IMR-90 (cell line): ENCODE measurements at regions not wholly inside any gene's neighbourhood (a gene's known extent, or its start where the extent isn't known, plus 50 kb on each side); places are given as distances from the start of the nearest gene placed in this dataset.

Source experiments
- ATAC-seq: fragments of 200-7000 bp; cut with Tn5 transposase; 2 replicates; pipeline ENCODE4 v1.9.1; 2020; ENCODE audit warnings: low read depth, mild to moderate bottlenecking, moderate library complexity
- BruUV-seq: library from RNA; stranded (reverse); fragments of 400-500 nt; replicated peaks from 2 replicates; lab custom pipeline; 2021; lab: Mats Ljungman, UMichigan
- CTCF ChIA-PET: fragments of 300-600 bp; formaldehyde crosslinking; extraction: SDS; loops from one replicate; lab custom pipeline; 2021; ENCODE audit warnings: antibody characterized with exemption; lab: Yijun Ruan, JAX
- POLR2A ChIA-PET: fragments of 300-600 bp; sonication (Branson Sonifier 250); formaldehyde crosslinking; loops from one replicate; lab custom pipeline; 2022; ENCODE audit warnings: antibody characterized with exemption; ENCODE audit not compliant: unreplicated experiment; lab: Charles Lee
- DNase-seq: peaks from one replicate; pipeline ENCODE4 v3.0.0; 2013
- H2AFZ ChIP-seq: replicated peaks from 2 replicates; pipeline ENCODE3; 2013; ENCODE audit warnings: low read length, mild to moderate bottlenecking; ENCODE audit not compliant: poor library complexity
- H2AK5ac ChIP-seq: 2 replicates; pipeline ENCODE4 v1.6.1; 2013; ENCODE audit warnings: low read depth, low read length, inconsistent platforms
- H2AK9ac ChIP-seq: replicated peaks from 2 replicates; pipeline ENCODE3; 2013; ENCODE audit warnings: mild to moderate bottlenecking, low read depth, low read length, moderate library complexity; ENCODE audit not compliant: poor library complexity
- H2BK120ac ChIP-seq: 2 replicates; pipeline ENCODE4 v1.6.1; 2013; ENCODE audit warnings: low read depth, low read length, inconsistent platforms
- H2BK15ac ChIP-seq: 3 replicates; pipeline ENCODE4 v1.6.1; 2013; ENCODE audit warnings: low read depth, low read length, inconsistent platforms
- H2BK20ac ChIP-seq: 2 replicates; pipeline ENCODE4 v1.6.1; 2013; ENCODE audit warnings: low read depth, mild to moderate bottlenecking, inconsistent platforms, low read length, moderate library complexity
- H2BK5ac ChIP-seq: 2 replicates; pipeline ENCODE4 v1.6.1; 2013; ENCODE audit warnings: mild to moderate bottlenecking, low read depth, low read length, inconsistent platforms; ENCODE audit not compliant: poor library complexity, severe bottlenecking
- H3K14ac ChIP-seq: replicated peaks from 2 replicates; pipeline ENCODE4 v1.6.1; 2013; ENCODE audit warnings: low read depth, low read length, inconsistent platforms
- H3K18ac ChIP-seq: 2 replicates; pipeline ENCODE4 v1.6.1; 2013; ENCODE audit warnings: low read depth, low read length, control low read depth
- H3K23ac ChIP-seq: 2 replicates; pipeline ENCODE4 v1.6.1; 2013; ENCODE audit warnings: low read depth, low read length, inconsistent platforms
- H3K27ac ChIP-seq: 2 replicates; pipeline ENCODE4 v1.5.1; 2013; ENCODE audit warnings: mild to moderate bottlenecking, control low read depth, low read length; ENCODE audit not compliant: insufficient read depth
- H3K27me3 ChIP-seq: 2 replicates; pipeline ENCODE4 v1.6.1; 2013; ENCODE audit warnings: low read length; ENCODE audit not compliant: control insufficient read depth, insufficient read depth
- H3K36me3 ChIP-seq: 2 replicates; pipeline ENCODE4 v1.6.1; 2013; ENCODE audit warnings: low read length, mixed read lengths; ENCODE audit not compliant: control insufficient read depth, insufficient read depth
- H3K4ac ChIP-seq: 2 replicates; pipeline ENCODE4 v1.6.1; 2013; ENCODE audit warnings: low read depth, low read length, inconsistent platforms
- H3K4me1 ChIP-seq: 2 replicates; pipeline ENCODE4 v1.6.1; 2013; ENCODE audit warnings: low read length, mixed read lengths; ENCODE audit not compliant: control insufficient read depth, insufficient read depth
- H3K4me2 ChIP-seq: 2 replicates; pipeline ENCODE4 v1.6.1; 2013; ENCODE audit warnings: low read depth, mild to moderate bottlenecking, control low read depth, low read length, moderate library complexity
- H3K4me3 ChIP-seq: 2 replicates; pipeline ENCODE4 v1.5.1; 2013; ENCODE audit warnings: low read depth, mild to moderate bottlenecking, control low read depth, low read length, moderate library complexity; ENCODE audit not compliant: insufficient read depth
- H3K56ac ChIP-seq: 2 replicates; pipeline ENCODE4 v1.6.1; 2013; ENCODE audit warnings: low read length, inconsistent platforms; ENCODE audit not compliant: insufficient read depth; ENCODE audit errors: extremely low read depth
- H3K79me1 ChIP-seq, 2 experiments: 2 replicates each; pipeline ENCODE4 v1.6.1; 2013; ENCODE audit warnings: low read length in 2 of 2, inconsistent platforms in 1 of 2, low read depth in 1 of 2
- H3K9ac ChIP-seq: 2 replicates; pipeline ENCODE4 v1.6.1; 2013; ENCODE audit warnings: low read depth, low read length, control low read depth
- H3K9me1 ChIP-seq: 2 replicates; pipeline ENCODE4 v1.6.1; 2013; ENCODE audit warnings: low read length, inconsistent platforms; ENCODE audit not compliant: insufficient read depth
- H3K9me3 ChIP-seq: 2 replicates; pipeline ENCODE4 v1.6.1; 2013; ENCODE audit warnings: low read length; ENCODE audit not compliant: control insufficient read depth, insufficient read depth
- H4K20me1 ChIP-seq: 2 replicates; pipeline ENCODE4 v1.6.1; 2013; ENCODE audit warnings: low read length, inconsistent platforms; ENCODE audit not compliant: insufficient read depth
- H4K5ac ChIP-seq: 2 replicates; pipeline ENCODE4 v1.6.1; 2013; ENCODE audit warnings: mild to moderate bottlenecking, low read depth, low read length, control low read depth
- H4K8ac ChIP-seq, 2 experiments: 2 replicates each; pipeline ENCODE4 v1.6.1; 2013; ENCODE audit warnings: low read depth in 2 of 2, low read length in 2 of 2, control low read depth in 1 of 2, inconsistent platforms in 1 of 2
- H4K91ac ChIP-seq: 2 replicates; pipeline ENCODE4 v1.6.1; 2013; ENCODE audit warnings: low read depth, low read length, inconsistent platforms; ENCODE audit not compliant: insufficient read depth
- BHLHE40 ChIP-seq: fragments of 150-350 bp; IDR thresholded peaks from 2 replicates; pipeline ENCODE4 v1.6.1; 2016; ENCODE audit warnings: mild to moderate bottlenecking, low read depth, low read length
- CEBPB ChIP-seq: IDR thresholded peaks from 2 replicates; pipeline ENCODE4 v1.6.1; 2012; ENCODE audit warnings: low read depth, low read length, improper control_type of control experiment
- ELK1 ChIP-seq: fragments of 150-350 bp; IDR thresholded peaks from 2 replicates; pipeline ENCODE4 v1.6.1; 2016; ENCODE audit warnings: low read depth, mild to moderate bottlenecking, low read length, moderate library complexity, borderline replicate concordance
- FOS ChIP-seq: fragments of 150-350 bp; IDR thresholded peaks from 2 replicates; pipeline ENCODE4 v1.6.1; 2016; ENCODE audit warnings: low read depth, low read length
- MAFK ChIP-seq: IDR thresholded peaks from 2 replicates; pipeline ENCODE4 v1.6.1; 2012; ENCODE audit warnings: low read depth, low read length, improper control_type of control experiment
- MAZ ChIP-seq: IDR thresholded peaks from 2 replicates; pipeline ENCODE4 v1.6.1; 2012; ENCODE audit warnings: low read depth, mild to moderate bottlenecking, low read length, improper control_type of control experiment, moderate library complexity, borderline replicate concordance
- MXI1 ChIP-seq: IDR thresholded peaks from 2 replicates; pipeline ENCODE4 v1.6.1; 2012; ENCODE audit warnings: low read depth, mild to moderate bottlenecking, low read length, moderate library complexity, borderline replicate concordance
- NFE2L2 ChIP-seq: fragments of 150-350 bp; IDR thresholded peaks from 2 replicates; pipeline ENCODE4 v1.6.1; 2016; ENCODE audit warnings: low read depth, mild to moderate bottlenecking, low read length
- POLR2A ChIP-seq: IDR thresholded peaks from 2 replicates; pipeline ENCODE4 v1.6.1; 2012; ENCODE audit warnings: mild to moderate bottlenecking, low read depth, low read length
- RAD21 ChIP-seq: IDR thresholded peaks from 2 replicates; pipeline ENCODE4 v1.6.1; 2012; ENCODE audit warnings: low read length, improper control_type of control experiment
- RCOR1 ChIP-seq: IDR thresholded peaks from 2 replicates; pipeline ENCODE4 v1.6.1; 2012; ENCODE audit warnings: mild to moderate bottlenecking, low read length, improper control_type of control experiment; ENCODE audit not compliant: insufficient replicate concordance
- RFX5 ChIP-seq: IDR thresholded peaks from 2 replicates; pipeline ENCODE4 v1.8.0; 2012; ENCODE audit warnings: low read depth, mild to moderate bottlenecking, low read length, moderate library complexity
- USF2 ChIP-seq: fragments of 150-350 bp; IDR thresholded peaks from 2 replicates; pipeline ENCODE4 v1.6.1; 2017; ENCODE audit warnings: mild to moderate bottlenecking, antibody characterized with exemption, low read length, low read depth
- WGBS, 2 experiments: methylation state at CpG; one replicate each; pipeline versions ENCODE4 v1.1.5 to v1.1.7; 2013; ENCODE audit warnings: missing lambda C conversion rate in 2 of 2; ENCODE audit not compliant: insufficient read length in 1 of 2; ENCODE audit errors: extremely low coverage in 2 of 2; 5-methylcytosine and 5-hydroxymethylcytosine counted together
- dilution Hi-C: fragments of 300-500 bp; cut with HindIII; formaldehyde crosslinking; loops from one replicate; pipeline ENCODE4 v1.14.3; 2018; ENCODE audit warnings: low sequenced_read_pairs; ENCODE audit not compliant: unreplicated experiment
- in situ Hi-C: fragments of 300-500 bp; cut with MboI; formaldehyde crosslinking; loops from 3 replicates; pipeline ENCODE4 v1.14.3; 2019; ENCODE audit warnings: low sequenced_read_pairs, inconsistent platforms, mixed read lengths
- intact Hi-C: fragments of 100-400 bp; cut with micrococcal nuclease; formaldehyde crosslinking; loops from 2 replicates; pipeline ENCODE4 v1.10.0; 2022
- TF ChIP-seq, protein P1 (sequence below): conservative IDR thresholded peaks from 2 replicates; pipeline ENCODE4 v1.5.1; 2012; ENCODE audit warnings: mild to moderate bottlenecking, low read depth, low read length, improper control_type of control experiment

GRCh38 chr14:34204774-34205173 is 253.9 kb upstream of the EGLN3 start:
- Histone ChIP-seq H4K91ac (no peak overlapping the region), H3K9me1 (no peaks in the 10 kb centered on the region), H3K56ac (no peak overlapping the region), H2BK20ac (no peak overlapping the region), H2AK5ac (no peak overlapping the region), H3K4me2 (no peak overlapping the region), H2BK5ac (no peak overlapping the region), H4K8ac (no peak overlapping the region), H4K5ac (no peak overlapping the region), H3K79me1 (no peaks in the 10 kb centered on the region), H2AFZ (no peak overlapping the region), H3K27ac (no peak overlapping the region), H3K36me3 (no peaks in the 10 kb centered on the region), H4K20me1 (no peaks in the 10 kb centered on the region), H2BK15ac (no peak overlapping the region), H3K9ac (no peak overlapping the region), H3K18ac (no peak overlapping the region), H2AK9ac (no peak overlapping the region), H3K14ac (no peak overlapping the region), H3K4me3 (no peak overlapping the region), H3K4ac (no peak overlapping the region), H2BK120ac (no peak overlapping the region), H3K9me3 (no peaks in the 10 kb centered on the region), H3K4me1 (no peaks in the 10 kb centered on the region), H3K23ac (no peak overlapping the region), H3K27me3 (no peaks in the 10 kb centered on the region)
- TF ChIP-seq, protein P1, sequence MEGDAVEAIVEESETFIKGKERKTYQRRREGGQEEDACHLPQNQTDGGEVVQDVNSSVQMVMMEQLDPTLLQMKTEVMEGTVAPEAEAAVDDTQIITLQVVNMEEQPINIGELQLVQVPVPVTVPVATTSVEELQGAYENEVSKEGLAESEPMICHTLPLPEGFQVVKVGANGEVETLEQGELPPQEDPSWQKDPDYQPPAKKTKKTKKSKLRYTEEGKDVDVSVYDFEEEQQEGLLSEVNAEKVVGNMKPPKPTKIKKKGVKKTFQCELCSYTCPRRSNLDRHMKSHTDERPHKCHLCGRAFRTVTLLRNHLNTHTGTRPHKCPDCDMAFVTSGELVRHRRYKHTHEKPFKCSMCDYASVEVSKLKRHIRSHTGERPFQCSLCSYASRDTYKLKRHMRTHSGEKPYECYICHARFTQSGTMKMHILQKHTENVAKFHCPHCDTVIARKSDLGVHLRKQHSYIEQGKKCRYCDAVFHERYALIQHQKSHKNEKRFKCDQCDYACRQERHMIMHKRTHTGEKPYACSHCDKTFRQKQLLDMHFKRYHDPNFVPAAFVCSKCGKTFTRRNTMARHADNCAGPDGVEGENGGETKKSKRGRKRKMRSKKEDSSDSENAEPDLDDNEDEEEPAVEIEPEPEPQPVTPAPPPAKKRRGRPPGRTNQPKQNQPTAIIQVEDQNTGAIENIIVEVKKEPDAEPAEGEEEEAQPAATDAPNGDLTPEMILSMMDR: no peak
- no peak for TF ChIP-seq USF2
- TF ChIP-seq BHLHE40: no peak
- TF ChIP-seq MXI1: no peak
- TF ChIP-seq MAZ: no peak
- no peak for TF ChIP-seq FOS
- TF ChIP-seq ELK1: no peak
- no peak for TF ChIP-seq RAD21
- TF ChIP-seq CEBPB: no peak
- no peak for TF ChIP-seq POLR2A
- TF ChIP-seq MAFK: no peak
- no peak for TF ChIP-seq NFE2L2
- no peak for TF ChIP-seq RCOR1
- no peak for TF ChIP-seq RFX5
- ChIA-PET POLR2A (no interaction called here), CTCF (no interaction called here)
- DNase-seq: no peak
- intact Hi-C loops: no loop called here
- no TSS peak for BruUV-seq
- in situ Hi-C loops: no loop called here
- 100% methylated on average over 2 of the region's 4 CpGs; no CpG with 5 or more reads in 1 of the 2 experiments for WGBS, 2 experiments
- no peak for ATAC-seq
- dilution Hi-C loops: no loop called here
